ENCODE measurements at regions not wholly inside any gene's neighbourhood (a gene's known extent, or its start where the extent isn't known, plus 50 kb on each side); places are given as distances from the start of the nearest gene placed in this dataset.

- peak; percentile 95 for TF ChIP-seq TSHZ2 (CRISPR knock-in tag; IDR thresholded peaks at IDR 0.05)
- TF ChIP-seq ISL1 (CRISPR knock-in tag; IDR thresholded peaks at IDR 0.05): peak; percentile 99
- peak; percentile 82 for TF ChIP-seq TCF4 (CRISPR knock-in tag; IDR thresholded peaks at IDR 0.05; ENCODE audit: borderline replicate concordance)
- no peak for TF ChIP-seq CSDC2 (CRISPR knock-in tag; IDR thresholded peaks at IDR 0.05)
Observed at GRCh38 chr2:6111781-6112261, 419.6 kb downstream of the SOX11 start (continued).

GRCh38 chr2:6113786-6114185, 421.6 kb downstream of the SOX11 start:
- TF ChIP-seq ZFP3 (CRISPR knock-in tag; IDR thresholded peaks at IDR 0.05) (no peak), ZFP30 (CRISPR knock-in tag; IDR thresholded peaks at IDR 0.05) (no peak), BACH2 (CRISPR knock-in tag; IDR thresholded peaks at IDR 0.05; ENCODE audit: borderline replicate concordance) (no peak), CSRNP3 (CRISPR knock-in tag; IDR thresholded peaks at IDR 0.05) (no peak), ZNF565 (CRISPR knock-in tag; conservative IDR thresholded peaks at IDR 0.05; ENCODE audit: low read depth) (no peak), TSHZ2 (CRISPR knock-in tag; IDR thresholded peaks at IDR 0.05) (no peak), GLIS3 (CRISPR knock-in tag; IDR thresholded peaks at IDR 0.05) (no peak), TOX (CRISPR knock-in tag; IDR thresholded peaks at IDR 0.05; ENCODE audit: borderline replicate concordance) (no peak), CSDC2 (CRISPR knock-in tag; IDR thresholded peaks at IDR 0.05) (no peak), SNAI2 (CRISPR knock-in tag; IDR thresholded peaks at IDR 0.05) (no peak), TCF4 (CRISPR knock-in tag; IDR thresholded peaks at IDR 0.05; ENCODE audit: borderline replicate concordance) (no peak), PPARA (CRISPR knock-in tag; IDR thresholded peaks at IDR 0.05; ENCODE audit: borderline replicate concordance) (no peak), CREB5 (CRISPR knock-in tag; IDR thresholded peaks at IDR 0.05; ENCODE audit: low read depth) (no peak), ISL1 (CRISPR knock-in tag; IDR thresholded peaks at IDR 0.05) (no peak), OSR1 (CRISPR knock-in tag; IDR thresholded peaks at IDR 0.05) (no peak), ZNF8 (CRISPR knock-in tag; IDR thresholded peaks at IDR 0.05) (no peak), ESRRG (CRISPR knock-in tag; IDR thresholded peaks at IDR 0.05) (no peak), ARNTL (CRISPR knock-in tag; IDR thresholded peaks at IDR 0.05; ENCODE audit: borderline replicate concordance, low read depth) (no peak)
- TF ChIP-seq, protein P1, sequence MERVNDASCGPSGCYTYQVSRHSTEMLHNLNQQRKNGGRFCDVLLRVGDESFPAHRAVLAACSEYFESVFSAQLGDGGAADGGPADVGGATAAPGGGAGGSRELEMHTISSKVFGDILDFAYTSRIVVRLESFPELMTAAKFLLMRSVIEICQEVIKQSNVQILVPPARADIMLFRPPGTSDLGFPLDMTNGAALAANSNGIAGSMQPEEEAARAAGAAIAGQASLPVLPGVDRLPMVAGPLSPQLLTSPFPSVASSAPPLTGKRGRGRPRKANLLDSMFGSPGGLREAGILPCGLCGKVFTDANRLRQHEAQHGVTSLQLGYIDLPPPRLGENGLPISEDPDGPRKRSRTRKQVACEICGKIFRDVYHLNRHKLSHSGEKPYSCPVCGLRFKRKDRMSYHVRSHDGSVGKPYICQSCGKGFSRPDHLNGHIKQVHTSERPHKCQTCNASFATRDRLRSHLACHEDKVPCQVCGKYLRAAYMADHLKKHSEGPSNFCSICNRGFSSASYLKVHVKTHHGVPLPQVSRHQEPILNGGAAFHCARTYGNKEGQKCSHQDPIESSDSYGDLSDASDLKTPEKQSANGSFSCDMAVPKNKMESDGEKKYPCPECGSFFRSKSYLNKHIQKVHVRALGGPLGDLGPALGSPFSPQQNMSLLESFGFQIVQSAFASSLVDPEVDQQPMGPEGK (CRISPR knock-in tag; IDR thresholded peaks at IDR 0.05; ENCODE audit: borderline replicate concordance): no peak
- TF ChIP-seq, protein P2, sequence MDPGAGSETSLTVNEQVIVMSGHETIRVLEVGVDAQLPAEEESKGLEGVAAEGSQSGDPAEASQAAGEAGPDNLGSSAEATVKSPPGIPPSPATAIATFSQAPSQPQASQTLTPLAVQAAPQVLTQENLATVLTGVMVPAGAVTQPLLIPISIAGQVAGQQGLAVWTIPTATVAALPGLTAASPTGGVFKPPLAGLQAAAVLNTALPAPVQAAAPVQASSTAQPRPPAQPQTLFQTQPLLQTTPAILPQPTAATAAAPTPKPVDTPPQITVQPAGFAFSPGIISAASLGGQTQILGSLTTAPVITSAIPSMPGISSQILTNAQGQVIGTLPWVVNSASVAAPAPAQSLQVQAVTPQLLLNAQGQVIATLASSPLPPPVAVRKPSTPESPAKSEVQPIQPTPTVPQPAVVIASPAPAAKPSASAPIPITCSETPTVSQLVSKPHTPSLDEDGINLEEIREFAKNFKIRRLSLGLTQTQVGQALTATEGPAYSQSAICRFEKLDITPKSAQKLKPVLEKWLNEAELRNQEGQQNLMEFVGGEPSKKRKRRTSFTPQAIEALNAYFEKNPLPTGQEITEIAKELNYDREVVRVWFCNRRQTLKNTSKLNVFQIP (CRISPR knock-in tag; IDR thresholded peaks at IDR 0.05; ENCODE audit: borderline replicate concordance, low read depth): no peak
- no peak for ATAC-seq

Data from SK-N-SH treated with all-trans-retinoic acid at 6 μM for 48 hours (cell line).